ENCODE measurements at regions not wholly inside any gene's neighbourhood (a gene's known extent, or its start where the extent isn't known, plus 50 kb on each side); places are given as distances from the start of the nearest gene placed in this dataset.

DNA sequence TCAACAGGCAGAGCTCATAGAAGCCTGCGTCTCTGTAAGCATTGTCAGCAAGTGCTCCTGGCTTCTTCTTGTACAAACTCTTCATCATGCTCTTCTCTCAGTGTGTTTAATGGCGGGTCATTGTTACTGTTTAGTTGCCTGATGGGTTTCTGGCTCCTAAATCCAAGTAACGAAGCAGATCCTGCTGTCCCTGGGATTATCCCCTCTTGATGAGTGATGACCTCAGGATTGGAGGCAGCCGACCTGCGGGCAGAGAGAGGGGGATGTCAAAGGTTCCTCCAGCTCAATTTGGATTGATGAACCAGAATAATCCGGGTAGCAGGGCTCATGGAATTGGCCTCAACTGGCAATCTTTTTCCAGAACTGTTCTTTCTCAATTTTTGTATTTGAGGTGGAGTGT, 66.1 kb upstream of the BARHL2 start:
- no peak overlapping the region for H3K9ac ChIP-seq (ENCODE audit: insufficient read length)
- H3K9me3 ChIP-seq (ENCODE audit: low read depth, low read length), result no peaks in the 10 kb centered on the region
- no peaks in the 10 kb centered on the region for H3K36me3 ChIP-seq (ENCODE audit: insufficient read depth, low read length)
- H3K27ac ChIP-seq, result no peak overlapping the region
- TF ChIP-seq EZH2 (IDR thresholded peaks at IDR 0.05) (no peak), FOXP2 (optimal IDR thresholded peaks at IDR 0.05; ENCODE audit: control extremely low read depth, extremely low read length, insufficient read depth) (no peak), POLR2AphosphoS5 (IDR thresholded peaks at IDR 0.05; ENCODE audit: borderline replicate concordance, low read depth, low read length) (no peak)
- H3K4me3 ChIP-seq, result no peak overlapping the region
- no peak for DNase-seq (ENCODE audit: low read depth, low spot score)

DNA sequence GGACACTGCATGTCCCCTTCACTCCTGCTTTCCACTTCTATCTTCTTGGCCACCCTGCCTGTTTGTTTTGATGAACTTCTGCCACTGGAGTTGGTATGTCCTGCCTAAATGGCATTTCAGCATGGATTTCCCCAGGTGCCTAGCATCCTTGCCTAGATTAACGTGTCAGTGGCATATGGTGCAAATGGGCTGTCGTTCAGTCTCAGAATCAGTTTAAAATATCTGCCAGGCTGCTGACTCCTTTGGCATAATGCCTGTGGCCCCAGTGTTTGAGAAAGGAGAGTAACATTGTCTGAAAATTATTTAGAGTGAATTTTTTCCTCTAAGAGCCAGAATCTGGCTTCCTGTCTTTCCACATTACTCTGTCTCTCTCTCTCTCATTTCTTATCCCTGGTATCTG, 64.9 kb upstream of the BARHL2 start:
- Histone ChIP-seq H3K9ac (ENCODE audit: insufficient read length) (no peak overlapping the region), H3K27ac (no peak overlapping the region), H3K4me3 (no peak overlapping the region), H3K36me3 (ENCODE audit: insufficient read depth, low read length) (no peaks in the 10 kb centered on the region), H3K9me3 (ENCODE audit: low read depth, low read length) (no peaks in the 10 kb centered on the region)
- TF ChIP-seq FOXP2 (optimal IDR thresholded peaks at IDR 0.05; ENCODE audit: control extremely low read depth, extremely low read length, insufficient read depth) (no peak), EZH2 (IDR thresholded peaks at IDR 0.05) (no peak), POLR2AphosphoS5 (IDR thresholded peaks at IDR 0.05; ENCODE audit: borderline replicate concordance, low read depth, low read length) (no peak)
- no peak for DNase-seq (ENCODE audit: low read depth, low spot score)

DNA sequence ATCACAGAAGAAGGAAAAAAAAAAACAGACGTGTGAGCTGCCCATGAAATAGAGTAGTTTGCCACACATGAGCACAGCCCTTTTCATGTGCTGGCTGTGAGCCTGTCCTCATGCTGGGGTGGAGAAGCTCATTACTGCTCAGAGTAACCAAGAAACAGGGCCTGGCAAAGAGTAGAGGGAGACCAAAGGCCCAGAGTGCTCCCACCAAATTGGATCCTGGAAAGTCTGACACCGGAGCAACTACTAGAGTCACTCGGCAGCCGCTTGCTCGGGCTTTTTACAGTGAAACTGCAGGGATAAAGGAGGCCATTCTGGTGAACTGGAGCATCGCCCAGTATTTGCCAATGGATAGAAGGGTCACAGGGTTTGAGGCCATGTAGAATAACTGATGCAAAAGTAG, 64.4 kb upstream of the BARHL2 start:
- no peaks in the 10 kb centered on the region for H3K36me3 ChIP-seq (ENCODE audit: insufficient read depth, low read length)
- no peak overlapping the region for H3K4me3 ChIP-seq
- no peaks in the 10 kb centered on the region for H3K9me3 ChIP-seq (ENCODE audit: low read depth, low read length)
- no peak overlapping the region for H3K27ac ChIP-seq
- H3K9ac ChIP-seq (ENCODE audit: insufficient read length), result no peak overlapping the region
- DNase-seq (ENCODE audit: low read depth, low spot score), result no peak
- TF ChIP-seq EZH2 (IDR thresholded peaks at IDR 0.05) (no peak), FOXP2 (optimal IDR thresholded peaks at IDR 0.05; ENCODE audit: control extremely low read depth, extremely low read length, insufficient read depth) (no peak), POLR2AphosphoS5 (IDR thresholded peaks at IDR 0.05; ENCODE audit: borderline replicate concordance, low read depth, low read length) (no peak)

DNA sequence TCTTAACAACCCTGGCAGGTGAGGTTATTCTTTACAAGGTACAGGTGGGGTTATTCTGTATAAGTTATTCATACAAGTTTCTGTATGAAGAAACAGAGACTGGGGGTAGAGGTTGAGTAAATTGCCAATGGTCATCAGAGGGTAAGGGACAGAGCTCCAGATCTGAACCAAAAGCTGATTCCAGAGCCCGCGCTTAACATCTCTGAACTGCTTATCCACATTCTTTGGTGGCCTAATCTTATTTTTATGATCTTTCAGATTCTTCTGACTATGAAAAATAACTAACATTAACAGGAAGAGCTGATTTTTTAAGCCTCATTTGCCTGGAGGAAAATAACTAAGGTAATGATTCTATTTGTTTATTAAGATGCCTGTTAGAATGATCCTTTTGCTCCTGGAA, 63.9 kb upstream of the BARHL2 start:
- no peaks in the 10 kb centered on the region for H3K36me3 ChIP-seq (ENCODE audit: insufficient read depth, low read length)
- DNase-seq (ENCODE audit: low read depth, low spot score), result no peak
- H3K4me3 ChIP-seq, result no peak overlapping the region
- H3K9me3 ChIP-seq (ENCODE audit: low read depth, low read length), result no peaks in the 10 kb centered on the region
- no peak overlapping the region for H3K27ac ChIP-seq
- no peak for TF ChIP-seq EZH2 (IDR thresholded peaks at IDR 0.05)
- TF ChIP-seq POLR2AphosphoS5 (IDR thresholded peaks at IDR 0.05; ENCODE audit: borderline replicate concordance, low read depth, low read length), result no peak
- TF ChIP-seq FOXP2 (optimal IDR thresholded peaks at IDR 0.05; ENCODE audit: control extremely low read depth, extremely low read length, insufficient read depth), result no peak
- H3K9ac ChIP-seq (ENCODE audit: insufficient read length), result no peak overlapping the region

DNA sequence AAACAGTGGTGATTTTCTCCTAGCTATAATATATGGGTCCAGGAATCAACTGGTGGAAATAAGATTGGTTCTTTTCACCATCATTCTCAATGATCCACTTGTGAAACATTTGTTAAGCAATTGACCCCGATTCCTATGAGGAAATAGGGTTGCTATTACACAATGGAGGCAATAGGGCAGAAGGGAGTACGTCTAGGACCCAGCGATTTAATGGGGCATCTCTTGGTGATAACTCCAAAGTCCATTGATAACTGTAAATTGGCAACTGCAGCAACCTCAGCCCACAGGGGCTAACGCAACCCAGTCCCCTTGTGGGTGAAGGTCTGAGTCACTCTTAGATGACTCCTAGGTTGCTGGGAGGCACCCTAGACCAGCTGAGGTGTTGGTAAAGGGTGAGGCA, 62.5 kb upstream of the BARHL2 start:
- Histone ChIP-seq H3K27ac (no peak overlapping the region), H3K36me3 (ENCODE audit: insufficient read depth, low read length) (no peaks in the 10 kb centered on the region), H3K9ac (ENCODE audit: insufficient read length) (no peak overlapping the region), H3K4me3 (no peak overlapping the region), H3K9me3 (ENCODE audit: low read depth, low read length) (no peaks in the 10 kb centered on the region)
- TF ChIP-seq FOXP2 (optimal IDR thresholded peaks at IDR 0.05; ENCODE audit: control extremely low read depth, extremely low read length, insufficient read depth) (no peak), EZH2 (IDR thresholded peaks at IDR 0.05) (no peak), POLR2AphosphoS5 (IDR thresholded peaks at IDR 0.05; ENCODE audit: borderline replicate concordance, low read depth, low read length) (no peak)
- no peak for DNase-seq (ENCODE audit: low read depth, low spot score)

DNA sequence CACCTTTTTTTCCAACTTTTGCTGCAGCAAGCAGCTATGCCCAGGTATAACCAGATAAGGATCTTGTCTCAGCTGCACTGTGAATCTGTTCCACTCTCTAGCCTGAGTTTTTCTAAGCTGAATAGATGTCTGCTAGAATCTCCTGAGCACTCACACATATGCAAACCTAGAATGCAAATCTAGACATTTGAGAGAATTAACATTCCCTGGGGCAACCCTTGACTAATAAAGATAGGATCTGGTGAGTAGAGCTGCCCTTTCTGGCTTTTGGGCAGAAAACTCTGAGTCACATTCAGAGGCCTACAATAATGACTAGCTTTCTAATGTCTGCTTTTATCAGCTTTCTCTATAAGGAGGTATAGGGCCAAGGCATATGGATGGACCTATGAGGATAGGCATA, 61.4 kb upstream of the BARHL2 start:
- TF ChIP-seq POLR2AphosphoS5 (IDR thresholded peaks at IDR 0.05; ENCODE audit: borderline replicate concordance, low read depth, low read length) (no peak), EZH2 (IDR thresholded peaks at IDR 0.05) (no peak), FOXP2 (optimal IDR thresholded peaks at IDR 0.05; ENCODE audit: control extremely low read depth, extremely low read length, insufficient read depth) (no peak)
- no peak overlapping the region for H3K4me3 ChIP-seq
- H3K27ac ChIP-seq, result no peak overlapping the region
- DNase-seq (ENCODE audit: low read depth, low spot score), result no peak
- no peak overlapping the region for H3K9ac ChIP-seq (ENCODE audit: insufficient read length)
- no peaks in the 10 kb centered on the region for H3K9me3 ChIP-seq (ENCODE audit: low read depth, low read length)
- H3K36me3 ChIP-seq (ENCODE audit: insufficient read depth, low read length), result no peaks in the 10 kb centered on the region

DNA sequence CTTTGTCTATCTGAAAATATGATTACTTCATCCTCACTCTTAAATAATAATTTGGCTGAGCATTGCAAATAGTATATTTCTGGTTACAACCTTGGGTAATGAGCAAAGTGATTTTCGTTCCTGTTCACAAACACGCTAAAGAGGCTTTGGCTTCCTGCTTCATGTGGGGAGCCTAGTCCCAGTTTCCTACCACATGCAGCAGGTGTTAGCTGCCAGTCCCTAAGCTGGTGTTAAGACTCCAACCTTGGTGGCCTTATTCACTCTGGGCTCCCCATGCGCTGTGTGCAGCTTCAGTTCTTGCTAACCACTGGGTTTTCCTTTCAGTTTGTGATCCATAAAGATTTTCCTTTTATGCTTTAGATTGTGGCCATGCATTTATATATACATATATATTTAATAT, 56.7 kb upstream of the BARHL2 start:
- Histone ChIP-seq H3K27ac (no peak overlapping the region), H3K9ac (ENCODE audit: insufficient read length) (no peak overlapping the region), H3K36me3 (ENCODE audit: insufficient read depth, low read length) (no peaks in the 10 kb centered on the region), H3K9me3 (ENCODE audit: low read depth, low read length) (no peaks in the 10 kb centered on the region), H3K4me3 (no peak overlapping the region)
- no peak for DNase-seq (ENCODE audit: low read depth, low spot score)
- no peak for TF ChIP-seq FOXP2 (optimal IDR thresholded peaks at IDR 0.05; ENCODE audit: control extremely low read depth, extremely low read length, insufficient read depth)

DNA sequence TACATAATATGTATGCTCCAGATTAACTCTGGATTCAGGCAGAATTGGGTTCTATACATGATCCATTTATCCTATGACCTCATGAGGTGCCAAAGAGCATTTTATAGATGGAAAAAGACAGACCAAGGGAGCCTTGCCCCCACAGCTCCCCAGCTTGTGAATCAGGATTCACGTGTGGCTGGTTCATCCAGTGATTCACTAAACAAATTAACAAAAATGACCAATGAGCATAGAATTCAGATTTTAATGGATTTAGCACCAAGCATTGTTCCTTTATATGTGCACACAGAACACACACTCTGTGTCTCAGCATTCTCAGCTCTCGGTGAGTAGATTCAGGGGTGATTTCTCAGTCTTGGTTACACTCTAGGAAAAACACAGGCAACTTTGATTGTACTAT, 51.7 kb upstream of the BARHL2 start:
- H3K9ac ChIP-seq (ENCODE audit: insufficient read length), result no peak overlapping the region
- no peak for DNase-seq (ENCODE audit: low read depth, low spot score)
- no peak overlapping the region for H3K27ac ChIP-seq
- TF ChIP-seq POLR2AphosphoS5 (IDR thresholded peaks at IDR 0.05; ENCODE audit: borderline replicate concordance, low read depth, low read length), result no peak
- no peak overlapping the region for H3K4me3 ChIP-seq
- no peaks in the 10 kb centered on the region for H3K36me3 ChIP-seq (ENCODE audit: insufficient read depth, low read length)
- no peaks in the 10 kb centered on the region for H3K9me3 ChIP-seq (ENCODE audit: low read depth, low read length)

DNA sequence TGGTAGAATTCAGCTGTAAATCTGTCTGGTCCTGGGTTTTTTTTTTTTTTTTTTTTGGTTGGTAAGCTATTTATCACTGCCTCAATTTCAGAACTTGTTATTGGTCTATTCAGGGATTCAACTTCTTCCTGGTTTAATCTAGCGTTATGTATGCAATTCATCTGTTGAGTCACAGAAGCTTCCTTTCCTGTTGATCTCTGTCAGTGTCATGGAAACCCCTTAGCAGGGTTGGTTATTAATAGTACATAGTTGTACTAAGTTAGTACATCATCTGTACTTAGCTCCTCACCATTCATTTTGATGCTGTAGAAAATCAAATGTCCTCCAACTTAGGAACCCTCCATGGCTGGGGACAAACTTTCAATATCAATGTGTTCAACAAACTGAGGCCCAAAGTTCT, 51.0 kb upstream of the BARHL2 start:
- H3K36me3 ChIP-seq (ENCODE audit: insufficient read depth, low read length), result no peaks in the 10 kb centered on the region
- TF ChIP-seq EZH2 (IDR thresholded peaks at IDR 0.05) (no peak), POLR2AphosphoS5 (IDR thresholded peaks at IDR 0.05; ENCODE audit: borderline replicate concordance, low read depth, low read length) (no peak), FOXP2 (optimal IDR thresholded peaks at IDR 0.05; ENCODE audit: control extremely low read depth, extremely low read length, insufficient read depth) (no peak)
- no peak overlapping the region for H3K4me3 ChIP-seq
- no peak for DNase-seq (ENCODE audit: low read depth, low spot score)
- H3K9ac ChIP-seq (ENCODE audit: insufficient read length), result no peak overlapping the region
- H3K27ac ChIP-seq, result no peak overlapping the region
- no peaks in the 10 kb centered on the region for H3K9me3 ChIP-seq (ENCODE audit: low read depth, low read length)
